Adrenal gland (tissue), 5 donors: ENCODE measurements at regions not wholly inside any gene's neighbourhood (a gene's known extent, or its start where the extent isn't known, plus 50 kb on each side); places are given as distances from the start of the nearest gene placed in this dataset.

Experiments
- POLR2A ChIP-seq, 2 donors: fragments of 450-650 bp; IDR thresholded peaks; one replicate each; pipeline ENCODE4 v1.6.1; 2017; ENCODE audit warnings: antibody characterized with exemption in 2 of 2, mild to moderate bottlenecking in 2 of 2, moderate library complexity in 1 of 2
- TF ChIP-seq, protein P1 (sequence below), 6 experiments: fragments of 450-650 bp in 4 of 6; fragments of 200-600 bp in 2 of 6; sonication (generic) in 1 of 6; IDR thresholded peaks; 1 replicate in 5 of 6; 2 replicates in 1 of 6; pipeline versions ENCODE4 v1.5.1 to v1.8.0; 2016 to 2021; ENCODE audit warnings: antibody characterized with exemption in 6 of 6, mild to moderate bottlenecking in 2 of 6, moderate library complexity in 1 of 6
- donor health status: DM: no; HTN: no; CAD: no.

DNA sequence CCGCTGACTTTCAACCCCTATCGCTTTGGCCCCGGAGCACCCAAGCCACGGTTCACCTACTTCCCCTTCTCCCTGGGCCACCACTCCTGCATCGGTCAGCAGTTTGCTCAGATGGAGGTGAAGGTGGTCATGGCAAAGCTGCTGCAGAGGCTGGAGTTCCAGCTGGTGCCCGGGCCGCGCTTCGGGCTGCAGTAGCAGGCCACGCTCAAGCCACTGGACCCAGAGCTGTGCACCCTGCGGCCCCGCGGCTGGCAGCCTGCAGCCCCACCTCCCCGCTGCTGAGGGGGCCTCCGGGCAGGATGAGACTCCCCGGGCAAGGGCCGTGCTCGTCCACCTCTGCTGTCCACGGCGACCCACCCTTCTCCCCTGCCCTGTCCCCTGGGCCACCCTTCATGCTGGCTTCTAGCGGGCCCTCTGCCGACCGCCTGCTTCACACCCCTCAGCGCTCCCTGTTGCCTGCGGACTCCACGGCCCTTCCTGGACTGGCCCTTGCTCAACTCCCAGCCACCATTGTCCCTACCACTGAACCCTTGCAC lies 92.2 kb upstream of the TRABD2B start:
- TF ChIP-seq, protein P1, sequence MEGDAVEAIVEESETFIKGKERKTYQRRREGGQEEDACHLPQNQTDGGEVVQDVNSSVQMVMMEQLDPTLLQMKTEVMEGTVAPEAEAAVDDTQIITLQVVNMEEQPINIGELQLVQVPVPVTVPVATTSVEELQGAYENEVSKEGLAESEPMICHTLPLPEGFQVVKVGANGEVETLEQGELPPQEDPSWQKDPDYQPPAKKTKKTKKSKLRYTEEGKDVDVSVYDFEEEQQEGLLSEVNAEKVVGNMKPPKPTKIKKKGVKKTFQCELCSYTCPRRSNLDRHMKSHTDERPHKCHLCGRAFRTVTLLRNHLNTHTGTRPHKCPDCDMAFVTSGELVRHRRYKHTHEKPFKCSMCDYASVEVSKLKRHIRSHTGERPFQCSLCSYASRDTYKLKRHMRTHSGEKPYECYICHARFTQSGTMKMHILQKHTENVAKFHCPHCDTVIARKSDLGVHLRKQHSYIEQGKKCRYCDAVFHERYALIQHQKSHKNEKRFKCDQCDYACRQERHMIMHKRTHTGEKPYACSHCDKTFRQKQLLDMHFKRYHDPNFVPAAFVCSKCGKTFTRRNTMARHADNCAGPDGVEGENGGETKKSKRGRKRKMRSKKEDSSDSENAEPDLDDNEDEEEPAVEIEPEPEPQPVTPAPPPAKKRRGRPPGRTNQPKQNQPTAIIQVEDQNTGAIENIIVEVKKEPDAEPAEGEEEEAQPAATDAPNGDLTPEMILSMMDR (IDR thresholded peaks at IDR 0.05): no peak
- TF ChIP-seq POLR2A (IDR thresholded peaks at IDR 0.05): no peak
